ENCODE measurements at regions not wholly inside any gene's neighbourhood (a gene's known extent, or its start where the extent isn't known, plus 50 kb on each side); places are given as distances from the start of the nearest gene placed in this dataset.

GRCh38 chr14:97350894-97351731 lies 553.9 kb downstream of the VRK1 start:
- TF ChIP-seq EP300 (IDR thresholded peaks at IDR 0.05; ENCODE audit: borderline replicate concordance in 1 of 2, low read depth in 1 of 2, low read length in 1 of 2) (no peak), FOXJ3 (CRISPR knock-in tag; IDR thresholded peaks at IDR 0.05) (no peak), MEF2A (IDR thresholded peaks at IDR 0.05; ENCODE audit: borderline replicate concordance, low read depth) (no peak), YY1 (IDR thresholded peaks at IDR 0.05; ENCODE audit: low read depth) (no peak)
- TF ChIP-seq, protein P1, sequence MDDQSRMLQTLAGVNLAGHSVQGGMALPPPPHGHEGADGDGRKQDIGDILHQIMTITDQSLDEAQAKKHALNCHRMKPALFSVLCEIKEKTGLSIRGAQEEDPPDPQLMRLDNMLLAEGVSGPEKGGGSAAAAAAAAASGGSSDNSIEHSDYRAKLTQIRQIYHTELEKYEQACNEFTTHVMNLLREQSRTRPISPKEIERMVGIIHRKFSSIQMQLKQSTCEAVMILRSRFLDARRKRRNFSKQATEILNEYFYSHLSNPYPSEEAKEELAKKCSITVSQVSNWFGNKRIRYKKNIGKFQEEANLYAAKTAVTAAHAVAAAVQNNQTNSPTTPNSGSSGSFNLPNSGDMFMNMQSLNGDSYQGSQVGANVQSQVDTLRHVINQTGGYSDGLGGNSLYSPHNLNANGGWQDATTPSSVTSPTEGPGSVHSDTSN (IDR thresholded peaks at IDR 0.05) = no peak

Data from SK-N-SH (cell line).